ENCODE measurements at regions not wholly inside any gene's neighbourhood (a gene's known extent, or its start where the extent isn't known, plus 50 kb on each side); places are given as distances from the start of the nearest gene placed in this dataset.

DNA sequence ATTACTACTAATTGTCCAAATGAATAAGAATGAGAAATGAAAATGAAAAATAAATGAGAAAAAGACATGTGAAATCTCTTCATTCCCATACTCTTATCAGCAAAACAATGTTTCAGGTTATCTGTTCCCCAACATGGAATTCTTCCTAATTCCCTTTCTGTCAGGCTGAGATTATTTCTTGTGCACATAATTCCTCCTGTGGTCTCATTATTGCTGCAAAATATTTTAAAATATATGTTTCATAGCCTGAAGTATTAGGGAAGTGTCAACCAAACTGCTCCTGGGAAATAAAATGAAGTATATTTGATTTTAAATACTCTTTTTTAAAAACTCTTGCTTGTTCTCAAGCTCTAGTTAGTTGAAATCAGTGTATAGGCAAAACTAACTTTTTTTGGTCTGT, 314.9 kb downstream of the USP25 start:
- no peak for FAIRE-seq
- TF ChIP-seq CTCF (IDR thresholded peaks at IDR 0.05; ENCODE audit: borderline replicate concordance, extremely low read depth, insufficient read depth): no peak

GRCh38 chr21:16046656-16047330, 317.0 kb downstream of the USP25 start:
- Histone ChIP-seq H3K9ac (ENCODE audit: low read length in 3 of 3) (no peak overlapping the region), H3K4me1 (ENCODE audit: control insufficient read depth in 2 of 3, insufficient read depth in 2 of 3, low read depth in 1 of 3, low read length in 3 of 3) (no peaks in the 10 kb centered on the region), H3K9me3 (ENCODE audit: control insufficient read depth in 2 of 3, insufficient read depth in 1 of 3, low read length in 3 of 3) (no peaks in the 10 kb centered on the region), H3K27me3 (ENCODE audit: control insufficient read depth, insufficient read depth, low read length) (no peaks in the 10 kb centered on the region), H3K4me3 (ENCODE audit: low read length in 3 of 3) (no peak overlapping the region), H3K27ac (ENCODE audit: low read depth in 2 of 2, low read length in 2 of 2) (no peak overlapping the region), H3K36me3 (ENCODE audit: control insufficient read depth in 2 of 3, insufficient read depth in 3 of 3, low read length in 3 of 3) (no peaks in the 10 kb centered on the region)
- FAIRE-seq: no peak
- intact Hi-C loops (cut with DNase I): no loop called here
- TF ChIP-seq CTCF (IDR thresholded peaks at IDR 0.05; ENCODE audit: borderline replicate concordance, extremely low read depth, insufficient read depth): no peak
- no peak for DNase-seq

More for the DNA sequence above, 314.9 kb downstream of the USP25 start:
- Histone ChIP-seq H3K27me3 (ENCODE audit: control insufficient read depth, insufficient read depth, low read length) (no peaks in the 10 kb centered on the region), H3K4me3 (ENCODE audit: low read length in 3 of 3) (no peak overlapping the region), H3K9me3 (ENCODE audit: control insufficient read depth in 2 of 3, insufficient read depth in 1 of 3, low read length in 3 of 3) (no peaks in the 10 kb centered on the region), H3K27ac (ENCODE audit: low read depth in 2 of 2, low read length in 2 of 2) (no peak overlapping the region), H3K4me1 (ENCODE audit: control insufficient read depth in 2 of 3, insufficient read depth in 2 of 3, low read depth in 1 of 3, low read length in 3 of 3) (no peaks in the 10 kb centered on the region), H3K9ac (ENCODE audit: low read length in 3 of 3) (no peak overlapping the region), H3K36me3 (ENCODE audit: control insufficient read depth in 2 of 3, insufficient read depth in 3 of 3, low read length in 3 of 3) (no peaks in the 10 kb centered on the region)
- no peak for DNase-seq
- intact Hi-C loops (cut with DNase I): no loop called here

GRCh38 chr21:16047904-16048303, 318.1 kb downstream of the USP25 start:
- TF ChIP-seq CTCF (IDR thresholded peaks at IDR 0.05; ENCODE audit: borderline replicate concordance, extremely low read depth, insufficient read depth): no peak
- DNase-seq (peak in 2 of 5 donors; percentile 46 to 66), FAIRE-seq (no peak)

GRCh38 chr21:16055014-16055413, 325.2 kb downstream of the USP25 start:
- TF ChIP-seq CTCF (IDR thresholded peaks at IDR 0.05; ENCODE audit: borderline replicate concordance, extremely low read depth, insufficient read depth): no peak
- Histone ChIP-seq H3K4me3 (ENCODE audit: low read length in 3 of 3) (no peak overlapping the region), H3K9me3 (ENCODE audit: control insufficient read depth in 2 of 3, insufficient read depth in 1 of 3, low read length in 3 of 3) (no peaks in the 10 kb centered on the region), H3K27me3 (ENCODE audit: control insufficient read depth, insufficient read depth, low read length) (no peaks in the 10 kb centered on the region), H3K9ac (ENCODE audit: low read length in 3 of 3) (no peak overlapping the region), H3K4me1 (ENCODE audit: control insufficient read depth in 2 of 3, insufficient read depth in 2 of 3, low read depth in 1 of 3, low read length in 3 of 3) (no peaks in the 10 kb centered on the region), H3K27ac (ENCODE audit: low read depth in 2 of 2, low read length in 2 of 2) (no peak overlapping the region), H3K36me3 (ENCODE audit: control insufficient read depth in 2 of 3, insufficient read depth in 3 of 3, low read length in 3 of 3) (no peaks in the 10 kb centered on the region)
- DNase-seq (no peak), FAIRE-seq (no peak)
- intact Hi-C loops (cut with DNase I): no loop called here

More at GRCh38 chr21:16047904-16048303, 318.1 kb downstream of the USP25 start:
- Histone ChIP-seq H3K4me3 (ENCODE audit: low read length in 3 of 3) (no peak overlapping the region), H3K9me3 (ENCODE audit: control insufficient read depth in 2 of 3, insufficient read depth in 1 of 3, low read length in 3 of 3) (no peaks in the 10 kb centered on the region), H3K27ac (ENCODE audit: low read depth in 2 of 2, low read length in 2 of 2) (no peak overlapping the region), H3K9ac (ENCODE audit: low read length in 3 of 3) (no peak overlapping the region), H3K36me3 (ENCODE audit: control insufficient read depth in 2 of 3, insufficient read depth in 3 of 3, low read length in 3 of 3) (no peaks in the 10 kb centered on the region), H3K27me3 (ENCODE audit: control insufficient read depth, insufficient read depth, low read length) (no peaks in the 10 kb centered on the region), H3K4me1 (ENCODE audit: control insufficient read depth in 2 of 3, insufficient read depth in 2 of 3, low read depth in 1 of 3, low read length in 3 of 3) (no peaks in the 10 kb centered on the region)
- intact Hi-C loops (cut with DNase I): no loop called here
